H9 (cell line): ENCODE measurements at regions not wholly inside any gene's neighbourhood (a gene's known extent, or its start where the extent isn't known, plus 50 kb on each side); places are given as distances from the start of the nearest gene placed in this dataset.

Source experiments
- DNase-seq: peaks from one replicate; pipeline ENCODE4 v3.0.0-alpha.2; 2017
- H2AFZ ChIP-seq: one replicate; pipeline ENCODE4 v1.6.1; 2013; ENCODE audit warnings: mild to moderate bottlenecking, low read length, control low read depth, moderate library complexity
- H2AK5ac ChIP-seq: 2 replicates; pipeline ENCODE4 v1.6.1; 2013; ENCODE audit warnings: low read length, control low read depth, mixed read lengths; ENCODE audit not compliant: insufficient read length
- H2BK120ac ChIP-seq: one replicate; pipeline ENCODE4 v1.6.1; 2013; ENCODE audit warnings: low read depth, mild to moderate bottlenecking, low read length, control low read depth, inconsistent platforms; ENCODE audit not compliant: poor library complexity, severe bottlenecking
- H2BK12ac ChIP-seq: 2 replicates; pipeline ENCODE4 v1.6.1; 2013; ENCODE audit warnings: low read length, control low read depth, mixed read lengths, low read depth; ENCODE audit not compliant: insufficient read length
- H2BK15ac ChIP-seq: 2 replicates; pipeline ENCODE4 v1.6.1; 2013; ENCODE audit warnings: low read depth, low read length, control low read depth
- H2BK20ac ChIP-seq: one replicate; pipeline ENCODE4 v1.6.1; 2013; ENCODE audit warnings: low read depth, mild to moderate bottlenecking, low read length, control low read depth, inconsistent platforms; ENCODE audit not compliant: poor library complexity, severe bottlenecking
- H2BK5ac ChIP-seq: 2 replicates; pipeline ENCODE4 v1.6.1; 2013; ENCODE audit warnings: low read length, control low read depth, mixed read lengths; ENCODE audit not compliant: insufficient read length
- H3K14ac ChIP-seq: 2 replicates; pipeline ENCODE4 v1.6.1; 2013; ENCODE audit warnings: low read length, control low read depth; ENCODE audit not compliant: insufficient read depth
- H3K18ac ChIP-seq: 2 replicates; pipeline ENCODE4 v1.6.1; 2013; ENCODE audit warnings: low read depth, mild to moderate bottlenecking, mixed read lengths, low read length, control low read depth; ENCODE audit not compliant: insufficient read length
- H3K23ac ChIP-seq: 2 replicates; pipeline ENCODE4 v1.6.1; 2013; ENCODE audit warnings: low read length, control low read depth, mixed read lengths, low read depth; ENCODE audit not compliant: insufficient read length
- H3K23me2 ChIP-seq: 2 replicates; pipeline ENCODE4 v1.6.1; 2013; ENCODE audit warnings: low read depth, mild to moderate bottlenecking, mixed read lengths, low read length, control low read depth; ENCODE audit not compliant: insufficient read length, poor library complexity, severe bottlenecking
- H3K27ac ChIP-seq: 2 replicates; pipeline ENCODE4 v1.5.1; 2013; ENCODE audit warnings: low read length, control low read depth, mixed read lengths, low read depth; ENCODE audit not compliant: insufficient read length
- H3K27me3 ChIP-seq: 2 replicates; pipeline ENCODE4 v1.6.1; 2013; ENCODE audit warnings: low read length, control low read depth, inconsistent platforms; ENCODE audit not compliant: insufficient read depth
- H3K4ac ChIP-seq: 2 replicates; pipeline ENCODE4 v1.6.1; 2013; ENCODE audit warnings: low read depth, mild to moderate bottlenecking, control low read depth, inconsistent platforms, low read length, moderate library complexity
- H3K4me1 ChIP-seq: 2 replicates; pipeline ENCODE4 v1.6.1; 2013; ENCODE audit warnings: low read length, control low read depth, inconsistent platforms; ENCODE audit not compliant: insufficient read depth
- H3K4me2 ChIP-seq: 2 replicates; pipeline ENCODE4 v1.6.1; 2013; ENCODE audit warnings: low read length, control low read depth, mixed read lengths; ENCODE audit not compliant: insufficient read length, insufficient read depth
- H3K56ac ChIP-seq: 2 replicates; pipeline ENCODE4 v1.6.1; 2013; ENCODE audit warnings: low read depth, mild to moderate bottlenecking, mixed read lengths, low read length, control low read depth; ENCODE audit not compliant: insufficient read length
- H3K79me1 ChIP-seq: 2 replicates; pipeline ENCODE4 v1.6.1; 2013; ENCODE audit warnings: low read depth, mild to moderate bottlenecking, moderate library complexity, low read length, control low read depth, inconsistent platforms; ENCODE audit not compliant: insufficient read depth, poor library complexity, severe bottlenecking
- H3K79me2 ChIP-seq: 2 replicates; pipeline ENCODE4 v1.6.1; 2013; ENCODE audit warnings: low read length, control low read depth, inconsistent platforms; ENCODE audit not compliant: insufficient read depth
- H3K9ac ChIP-seq: 2 replicates; pipeline ENCODE4 v1.6.1; 2013; ENCODE audit warnings: low read length, control low read depth, mixed read lengths; ENCODE audit not compliant: insufficient read length; ENCODE audit errors: extremely low read depth
- H3K9me3 ChIP-seq: one replicate; pipeline ENCODE4 v1.6.1; 2013; ENCODE audit warnings: low read depth, low read length, inconsistent platforms; ENCODE audit not compliant: control insufficient read depth
- H3T11ph ChIP-seq: one replicate; pipeline ENCODE4 v1.6.1; 2013; ENCODE audit warnings: mild to moderate bottlenecking, low read length, control low read depth, inconsistent platforms
- H4K20me1 ChIP-seq: one replicate; pipeline ENCODE4 v1.6.1; 2013; ENCODE audit not compliant: control insufficient read depth, insufficient read length, insufficient read depth
- H4K5ac ChIP-seq: 2 replicates; pipeline ENCODE4 v1.6.1; 2013; ENCODE audit warnings: low read depth, mild to moderate bottlenecking, mixed read lengths, low read length, control low read depth; ENCODE audit not compliant: insufficient read length
- H4K8ac ChIP-seq: replicated peaks from 2 replicates; pipeline ENCODE4 v1.6.1; 2013; ENCODE audit warnings: low read length, control low read depth, mixed read lengths, low read depth; ENCODE audit not compliant: insufficient read length
- H4K91ac ChIP-seq: 2 replicates; pipeline ENCODE4 v1.6.1; 2013; ENCODE audit warnings: low read depth, mild to moderate bottlenecking, moderate library complexity, mixed read lengths, low read length, control low read depth; ENCODE audit not compliant: insufficient read length
- H3K27ac Mint-ChIP-seq, 3 experiments: 2 replicates in 2 of 3; 3 replicates in 1 of 3; pipeline ENCODE4 v1.8.0; 2020 to 2021; ENCODE audit warnings: mixed read lengths in 3 of 3, mild to moderate bottlenecking in 1 of 3, moderate library complexity in 1 of 3
- H3K27me3 Mint-ChIP-seq: 2 replicates; pipeline ENCODE4 v1.8.0; 2021; ENCODE audit warnings: low read depth, mild to moderate bottlenecking, moderate library complexity, mixed read lengths
- H3K36me3 Mint-ChIP-seq, 3 experiments: 2 replicates in 2 of 3; 3 replicates in 1 of 3; pipeline ENCODE4 v1.8.0; 2020 to 2021; ENCODE audit warnings: low read depth in 3 of 3, mixed read lengths in 3 of 3; ENCODE audit not compliant: insufficient read depth in 1 of 3
- H3K4me1 Mint-ChIP-seq, 2 experiments: 2 replicates each; pipeline ENCODE4 v1.8.0; 2020; ENCODE audit warnings: mixed read lengths in 2 of 2
- H3K4me3 Mint-ChIP-seq, 2 experiments: 2 replicates in 1 of 2; 3 replicates in 1 of 2; pipeline ENCODE4 v1.8.0; 2020 to 2021; ENCODE audit warnings: mild to moderate bottlenecking in 2 of 2, mixed read lengths in 2 of 2, moderate library complexity in 1 of 2
- H3K9me3 Mint-ChIP-seq, 2 experiments: 2 replicates in 1 of 2; 3 replicates in 1 of 2; pipeline ENCODE4 v1.8.0; 2020; ENCODE audit warnings: mild to moderate bottlenecking in 2 of 2, mixed read lengths in 2 of 2, moderate library complexity in 1 of 2
- WGBS: extraction: QIAGEN DNeasy Blood & Tissue Kit; methylation state at CpG from one replicate; pipeline ENCODE4 v1.1.7; 2013; ENCODE audit warnings: missing lambda C conversion rate, low lambda C conversion rate, mixed read lengths; ENCODE audit not compliant: insufficient read length; ENCODE audit errors: extremely low coverage; 5-methylcytosine and 5-hydroxymethylcytosine counted together
- TF ChIP-seq, protein P1 (sequence below): fragments of 200-600 bp; sonication (generic); conservative IDR thresholded peaks from 3 replicates; pipeline ENCODE4 v1.8.0; 2021; ENCODE audit warnings: antibody characterized with exemption, mild to moderate bottlenecking

DNA sequence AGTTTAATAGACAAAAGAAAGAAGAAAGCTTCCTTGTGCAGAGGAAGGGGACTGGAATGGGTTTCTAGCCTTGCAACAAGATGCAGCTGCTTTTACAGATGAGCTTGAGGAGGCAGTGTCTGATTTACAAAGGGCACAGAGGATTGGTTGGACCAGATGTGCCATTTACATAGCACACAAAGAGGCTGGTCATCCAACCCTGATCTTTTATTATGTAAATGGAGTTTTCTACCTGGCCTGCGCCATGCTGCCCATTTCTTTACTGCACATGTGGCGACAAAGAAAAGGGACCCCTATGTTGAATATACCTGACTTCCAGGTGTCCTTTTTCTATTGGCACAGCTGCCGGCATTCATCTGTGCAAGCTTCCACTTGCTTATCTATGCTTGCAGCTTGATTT is 409.4 kb upstream of the FRG2C start:
- H3K4me1 Mint-ChIP-seq: peaks cover 31 to 35% of the 10 kb centered on the region in 2 experiments
- Histone ChIP-seq H2BK120ac (peak overlapping the region; percentile 48), H4K8ac (no peak overlapping the region), H2BK12ac (no peak overlapping the region), H3K4me2 (peak overlapping the region; percentile 4), H3K9ac (no peak overlapping the region), H3K18ac (no peak overlapping the region), H3K27me3 (no peaks in the 10 kb centered on the region), H3K9me3 (no peaks in the 10 kb centered on the region), H2BK15ac (no peak overlapping the region), H4K91ac (no peak overlapping the region), H3K4me1 (peaks cover 6% of the 10 kb centered on the region), H3K79me1 (no peaks in the 10 kb centered on the region), H2BK5ac (no peak overlapping the region), H3K23me2 (no peaks in the 10 kb centered on the region), H3K27ac (peak overlapping the region; percentile 65), H4K20me1 (no peaks in the 10 kb centered on the region), H3K79me2 (no peaks in the 10 kb centered on the region), H3T11ph (no peak overlapping the region), H3K56ac (no peak overlapping the region), H2BK20ac (no peak overlapping the region), H4K5ac (no peak overlapping the region), H2AK5ac (no peak overlapping the region), H3K14ac (no peak overlapping the region; the same call in 1 of the 2 replicates), H3K4ac (no peak overlapping the region; the same call in 1 of the 2 replicates), H2AFZ (no peak overlapping the region), H3K23ac (no peak overlapping the region)
- no peaks in the 10 kb centered on the region; a peak in 1 of 5 replicates for H3K9me3 Mint-ChIP-seq
- no CpG with 5 or more reads among the region's 3 CpGs for WGBS
- DNase-seq: peak; percentile 74
- TF ChIP-seq, protein P1, sequence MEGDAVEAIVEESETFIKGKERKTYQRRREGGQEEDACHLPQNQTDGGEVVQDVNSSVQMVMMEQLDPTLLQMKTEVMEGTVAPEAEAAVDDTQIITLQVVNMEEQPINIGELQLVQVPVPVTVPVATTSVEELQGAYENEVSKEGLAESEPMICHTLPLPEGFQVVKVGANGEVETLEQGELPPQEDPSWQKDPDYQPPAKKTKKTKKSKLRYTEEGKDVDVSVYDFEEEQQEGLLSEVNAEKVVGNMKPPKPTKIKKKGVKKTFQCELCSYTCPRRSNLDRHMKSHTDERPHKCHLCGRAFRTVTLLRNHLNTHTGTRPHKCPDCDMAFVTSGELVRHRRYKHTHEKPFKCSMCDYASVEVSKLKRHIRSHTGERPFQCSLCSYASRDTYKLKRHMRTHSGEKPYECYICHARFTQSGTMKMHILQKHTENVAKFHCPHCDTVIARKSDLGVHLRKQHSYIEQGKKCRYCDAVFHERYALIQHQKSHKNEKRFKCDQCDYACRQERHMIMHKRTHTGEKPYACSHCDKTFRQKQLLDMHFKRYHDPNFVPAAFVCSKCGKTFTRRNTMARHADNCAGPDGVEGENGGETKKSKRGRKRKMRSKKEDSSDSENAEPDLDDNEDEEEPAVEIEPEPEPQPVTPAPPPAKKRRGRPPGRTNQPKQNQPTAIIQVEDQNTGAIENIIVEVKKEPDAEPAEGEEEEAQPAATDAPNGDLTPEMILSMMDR: no peak
- H3K36me3 Mint-ChIP-seq: no peaks in the 10 kb centered on the region
- no peak overlapping the region; a peak in 1 of 5 replicates for H3K4me3 Mint-ChIP-seq
- H3K27ac Mint-ChIP-seq: peak overlapping the region; percentile 96 to 97 (median 97); a peak in 6 of 7 replicates
- no peaks in the 10 kb centered on the region for H3K27me3 Mint-ChIP-seq
